ENCODE measurements at regions not wholly inside any gene's neighbourhood (a gene's known extent, or its start where the extent isn't known, plus 50 kb on each side); places are given as distances from the start of the nearest gene placed in this dataset.

DNA sequence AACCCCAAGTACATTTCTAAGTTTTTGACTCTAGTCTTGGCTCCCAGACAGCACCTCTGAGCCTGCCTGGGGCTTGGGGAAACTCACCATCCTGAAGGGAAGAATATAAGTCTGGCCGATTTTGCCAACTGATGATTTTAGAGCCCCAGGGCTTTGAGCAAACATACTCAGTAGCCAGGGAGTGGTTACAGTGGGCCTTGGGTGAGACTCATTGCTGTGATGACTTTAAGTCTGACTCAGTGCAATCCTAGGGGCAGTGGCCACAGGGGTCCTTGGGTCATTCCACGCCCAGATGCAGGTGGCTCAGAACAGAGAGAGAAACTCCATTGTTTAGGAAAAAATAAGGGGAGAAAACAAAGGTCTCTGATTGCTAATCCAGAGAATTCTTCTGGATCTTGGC is 312.0 kb upstream of the EDIL3 start:
- Mint-ChIP-seq H3K36me3 (no peaks in the 10 kb centered on the region), H3K9me3 (no peaks in the 10 kb centered on the region), H3K4me1 (no peaks in the 10 kb centered on the region), H3K27ac (no peak overlapping the region), H3K4me3 (no peak overlapping the region), H3K27me3 (no peaks in the 10 kb centered on the region)
- ATAC-seq (ENCODE audit: low read depth) (no peak), DNase-seq (no peak)
- POLR2A ChIA-PET = no interaction called here

DNA sequence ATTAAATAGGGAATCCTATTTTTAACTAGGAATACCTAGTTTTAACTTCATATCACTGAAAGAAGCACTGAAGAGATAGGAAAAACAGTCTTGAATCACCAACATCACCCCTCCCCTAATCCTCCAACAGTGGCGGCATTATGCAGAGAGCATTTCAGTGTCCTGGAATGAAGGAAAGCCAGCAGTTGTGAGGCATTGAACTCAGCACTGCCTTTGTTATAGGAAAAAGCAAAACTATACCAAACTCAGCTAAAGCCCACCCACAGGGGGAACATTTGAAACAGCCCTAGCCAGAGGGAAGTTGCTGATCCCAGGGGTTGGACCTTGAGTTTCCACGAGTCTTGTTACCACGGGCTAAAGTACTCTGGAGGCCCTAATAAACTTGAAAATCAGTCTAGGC is 310.6 kb upstream of the EDIL3 start:
- Mint-ChIP-seq H3K27ac (no peak overlapping the region), H3K9me3 (no peaks in the 10 kb centered on the region)

DNA sequence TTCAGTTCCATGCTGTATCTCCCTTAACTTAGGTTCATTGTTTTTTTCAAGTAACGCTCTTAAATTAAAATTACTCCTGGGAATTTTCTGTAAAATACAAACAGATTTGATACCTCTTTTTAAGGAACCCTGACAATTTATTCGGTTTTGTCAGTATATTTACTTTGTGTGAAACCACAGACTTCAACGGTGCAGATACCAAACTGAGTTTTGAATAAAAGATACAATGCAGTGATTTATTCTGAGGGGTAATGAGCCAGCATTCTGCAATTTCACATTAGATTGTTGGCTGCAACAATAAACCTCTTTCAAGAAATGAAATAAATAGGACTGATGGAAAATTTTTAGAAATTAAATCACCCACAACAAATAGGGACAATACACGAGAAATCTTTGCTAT is 308.6 kb upstream of the EDIL3 start:
- no peak for DNase-seq
- H3K36me3 Mint-ChIP-seq = no peaks in the 10 kb centered on the region

More for the DNA sequence above, 310.6 kb upstream of the EDIL3 start:
- H3K36me3 Mint-ChIP-seq = no peaks in the 10 kb centered on the region
- DNase-seq (no peak), ATAC-seq (ENCODE audit: low read depth) (no peak)
- H3K4me1 Mint-ChIP-seq = no peaks in the 10 kb centered on the region
- no peaks in the 10 kb centered on the region for H3K27me3 Mint-ChIP-seq
- POLR2A ChIA-PET = no interaction called here
- H3K4me3 Mint-ChIP-seq = no peak overlapping the region

DNA sequence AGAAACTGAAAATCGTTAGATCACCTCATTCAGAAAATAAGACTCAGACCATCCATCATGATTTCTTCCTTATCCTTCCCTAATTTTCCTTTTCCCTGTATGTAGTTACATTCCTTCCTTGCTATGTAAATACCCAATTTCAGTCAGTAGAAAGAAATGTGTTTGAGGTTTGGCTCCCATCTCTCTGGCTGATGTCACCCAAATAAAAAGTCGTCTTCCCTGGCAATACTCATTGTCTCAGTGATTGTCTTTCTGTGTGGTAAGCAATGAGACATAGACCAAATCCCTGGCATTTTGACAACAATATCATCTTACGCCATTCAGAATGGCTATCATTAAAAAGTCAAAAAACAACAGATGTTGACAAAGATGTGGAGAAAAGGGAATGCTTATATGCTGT is 303.9 kb upstream of the EDIL3 start:
- no peaks in the 10 kb centered on the region for H3K36me3 Mint-ChIP-seq
- DNase-seq (no peak), ATAC-seq (ENCODE audit: low read depth) (no peak)
- H3K4me3 Mint-ChIP-seq = no peak overlapping the region
- no peaks in the 10 kb centered on the region for H3K4me1 Mint-ChIP-seq
- no peak overlapping the region for H3K27ac Mint-ChIP-seq
- POLR2A ChIA-PET = no interaction called here
- H3K27me3 Mint-ChIP-seq = no peaks in the 10 kb centered on the region
- no peaks in the 10 kb centered on the region for H3K9me3 Mint-ChIP-seq

More for the DNA sequence above, 308.6 kb upstream of the EDIL3 start:
- Mint-ChIP-seq H3K27ac (no peak overlapping the region), H3K4me1 (no peaks in the 10 kb centered on the region), H3K27me3 (no peaks in the 10 kb centered on the region), H3K9me3 (no peaks in the 10 kb centered on the region), H3K4me3 (no peak overlapping the region)
- ATAC-seq (ENCODE audit: low read depth) = no peak
- POLR2A ChIA-PET = no interaction called here

DNA sequence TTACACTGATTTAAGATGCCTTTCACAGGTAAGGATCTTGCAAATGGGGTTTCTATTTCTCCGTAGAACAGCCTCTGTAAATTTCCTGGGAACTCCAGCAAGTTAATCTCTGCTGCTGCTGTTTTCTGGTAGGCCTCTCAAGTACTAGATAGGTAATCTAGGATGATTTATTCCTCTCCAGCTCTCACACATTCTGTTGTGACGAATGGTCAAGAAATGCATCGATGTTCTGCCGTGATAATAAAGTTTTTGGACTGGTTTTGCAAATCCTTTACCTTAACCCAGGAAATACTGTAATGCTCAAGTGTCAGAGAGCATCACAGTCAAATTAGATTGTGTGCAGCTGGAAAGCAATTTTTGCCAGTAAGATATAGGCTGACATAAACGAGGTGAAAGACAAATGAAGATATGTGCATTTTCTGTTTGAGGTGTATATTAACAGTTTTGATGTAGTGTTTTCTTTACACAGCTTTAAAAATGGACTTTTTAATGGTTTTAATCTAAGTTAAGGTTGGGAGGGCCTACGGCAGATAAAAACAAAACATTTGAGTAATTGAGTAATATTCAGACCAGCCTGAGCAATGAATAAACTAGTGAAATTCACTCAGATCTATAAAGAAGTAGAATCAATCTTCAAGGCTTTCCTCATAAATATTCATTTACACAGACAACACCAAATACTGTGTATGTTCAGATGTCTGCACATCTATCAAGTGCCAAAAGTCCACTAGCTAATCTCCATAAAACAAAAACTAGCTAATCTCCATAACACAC is 300.6 kb upstream of the EDIL3 start:
- no peaks in the 10 kb centered on the region for H3K36me3 Mint-ChIP-seq
- no peak for DNase-seq
- no peaks in the 10 kb centered on the region for H3K27me3 Mint-ChIP-seq
- no peaks in the 10 kb centered on the region for H3K9me3 Mint-ChIP-seq
- ATAC-seq (ENCODE audit: low read depth) = no peak
- H3K4me1 Mint-ChIP-seq = no peaks in the 10 kb centered on the region
- POLR2A ChIA-PET = no interaction called here
- no peak overlapping the region for H3K27ac Mint-ChIP-seq
- H3K4me3 Mint-ChIP-seq = no peak overlapping the region

DNA sequence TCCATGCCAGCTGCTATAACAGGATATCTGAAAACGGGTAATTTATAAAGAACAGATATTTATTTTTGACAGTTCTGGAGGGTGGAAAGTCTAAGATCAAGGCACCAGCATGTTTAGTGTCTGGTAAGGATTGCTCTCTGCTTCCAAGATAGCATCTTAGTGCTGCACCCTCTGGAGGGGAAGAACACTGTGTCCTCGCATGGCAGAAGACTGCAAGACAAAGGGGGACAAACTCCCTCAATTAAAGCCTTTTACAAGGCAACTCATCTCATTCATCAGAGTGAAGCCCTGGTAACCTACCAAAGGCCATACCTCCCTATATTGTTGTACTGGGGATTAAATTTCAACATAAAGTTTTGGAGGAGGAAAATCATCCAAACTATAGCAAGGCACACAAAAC is 298.9 kb upstream of the EDIL3 start:
- POLR2A ChIA-PET = no interaction called here
- no peaks in the 10 kb centered on the region for H3K4me1 Mint-ChIP-seq
- H3K9me3 Mint-ChIP-seq = no peaks in the 10 kb centered on the region
- no peak for DNase-seq
- H3K36me3 Mint-ChIP-seq = no peaks in the 10 kb centered on the region
- no peak overlapping the region for H3K4me3 Mint-ChIP-seq
- no peaks in the 10 kb centered on the region for H3K27me3 Mint-ChIP-seq
- no peak overlapping the region for H3K27ac Mint-ChIP-seq
- no peak for ATAC-seq (ENCODE audit: low read depth)

DNA sequence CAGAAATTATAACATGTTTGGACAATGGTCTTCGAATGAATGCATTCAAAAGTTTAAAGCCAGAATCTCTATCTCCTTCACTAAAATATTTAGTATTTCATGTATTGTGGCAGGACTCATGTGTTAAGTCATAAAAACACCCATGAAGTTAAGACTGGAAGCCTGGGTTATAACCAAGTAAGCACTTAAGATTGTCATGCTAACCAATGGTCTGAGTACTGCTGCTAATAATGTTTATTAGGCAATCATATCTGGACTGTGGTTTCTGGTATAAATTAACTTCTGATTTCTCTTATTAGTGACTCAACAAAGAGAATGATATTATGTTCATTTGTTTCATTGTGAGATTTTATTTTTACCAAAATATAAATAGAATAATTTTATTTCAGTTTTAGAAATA is 297.9 kb upstream of the EDIL3 start:
- H3K36me3 Mint-ChIP-seq = no peaks in the 10 kb centered on the region
- H3K4me1 Mint-ChIP-seq = no peaks in the 10 kb centered on the region
- POLR2A ChIA-PET = no interaction called here
- H3K9me3 Mint-ChIP-seq = no peaks in the 10 kb centered on the region
- no peak overlapping the region for H3K4me3 Mint-ChIP-seq
- no peak overlapping the region for H3K27ac Mint-ChIP-seq
- no peaks in the 10 kb centered on the region for H3K27me3 Mint-ChIP-seq
- no peak for DNase-seq
- no peak for ATAC-seq (ENCODE audit: low read depth)

DNA sequence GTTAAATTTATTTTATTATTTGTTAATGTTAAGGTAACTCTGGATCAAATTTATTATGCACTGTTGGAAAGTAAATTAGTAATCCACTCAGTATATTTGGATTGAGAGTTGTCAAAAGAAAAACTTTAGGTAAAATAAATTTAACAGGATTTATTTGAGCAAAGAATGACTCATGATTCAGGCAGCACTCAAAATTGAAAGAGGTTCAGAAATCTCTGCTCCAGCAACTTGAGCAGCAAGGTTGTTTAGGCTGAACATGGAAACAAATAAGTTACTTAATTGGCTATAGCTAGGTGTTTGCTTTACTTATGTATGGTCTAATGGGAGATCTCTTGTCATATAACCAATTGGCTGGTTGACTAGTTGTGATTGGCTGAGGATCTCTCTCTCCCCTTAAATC is 296.2 kb upstream of the EDIL3 start:
- H3K27ac Mint-ChIP-seq = no peak overlapping the region

DNA sequence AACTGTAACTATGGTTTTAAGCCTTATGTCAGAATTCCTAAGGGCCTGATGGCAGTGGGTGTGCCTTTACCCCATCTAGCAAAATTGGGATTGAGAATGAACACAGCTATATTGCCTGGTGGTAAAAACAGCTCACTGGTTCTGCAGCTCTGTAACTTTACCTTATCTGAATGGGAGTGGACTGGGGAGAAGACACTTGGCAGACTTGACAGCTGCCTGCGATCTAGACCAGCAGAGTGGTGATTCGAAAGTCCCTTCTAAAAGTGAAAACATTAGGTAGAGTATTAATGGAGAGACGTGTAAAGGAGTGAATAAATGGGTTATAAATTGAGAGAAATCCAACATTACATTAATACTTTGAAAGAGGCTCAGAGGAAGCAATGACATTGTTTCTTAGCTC is 289.1 kb upstream of the EDIL3 start:
- POLR2A ChIA-PET = no interaction called here

More for the DNA sequence above, 296.2 kb upstream of the EDIL3 start:
- no peak overlapping the region for H3K4me3 Mint-ChIP-seq
- POLR2A ChIA-PET = no interaction called here
- no peaks in the 10 kb centered on the region for H3K9me3 Mint-ChIP-seq
- no peaks in the 10 kb centered on the region for H3K36me3 Mint-ChIP-seq
- DNase-seq = no peak
- no peaks in the 10 kb centered on the region for H3K27me3 Mint-ChIP-seq
- ATAC-seq (ENCODE audit: low read depth) = no peak
- H3K4me1 Mint-ChIP-seq = no peaks in the 10 kb centered on the region

DNA sequence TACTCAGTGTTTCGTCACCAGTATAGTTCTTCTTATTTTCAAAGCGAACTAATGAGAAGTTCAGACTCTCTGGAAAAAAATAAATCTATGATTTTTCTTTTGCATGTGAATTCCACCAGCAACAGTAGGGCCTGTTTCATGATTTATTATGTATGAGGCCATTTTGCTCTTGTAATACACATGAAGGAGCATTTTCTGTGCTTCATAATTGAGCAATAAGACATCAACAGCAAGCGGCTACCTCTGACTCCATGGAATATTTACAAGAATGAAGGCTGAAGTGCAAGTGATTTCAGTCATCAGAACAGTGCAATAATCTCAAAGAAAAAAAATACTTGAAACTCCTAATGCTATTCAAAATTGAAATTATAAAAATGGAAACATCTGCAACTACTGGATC is 282.9 kb upstream of the EDIL3 start:
- POLR2A ChIA-PET = no interaction called here
- Mint-ChIP-seq H3K9me3 (peaks cover 8% of the 10 kb centered on the region), H3K4me3 (no peak overlapping the region), H3K27me3 (no peaks in the 10 kb centered on the region), H3K27ac (no peak overlapping the region), H3K36me3 (no peaks in the 10 kb centered on the region), H3K4me1 (peaks cover 1% of the 10 kb centered on the region)
- DNase-seq (no peak), ATAC-seq (ENCODE audit: low read depth) (no peak)

More for the DNA sequence above, 289.1 kb upstream of the EDIL3 start:
- no peak overlapping the region for H3K27ac Mint-ChIP-seq
- no peaks in the 10 kb centered on the region for H3K36me3 Mint-ChIP-seq
- no peaks in the 10 kb centered on the region for H3K4me1 Mint-ChIP-seq
- DNase-seq (no peak), ATAC-seq (ENCODE audit: low read depth) (no peak)
- no peak overlapping the region for H3K4me3 Mint-ChIP-seq
- H3K9me3 Mint-ChIP-seq = peaks cover 8% of the 10 kb centered on the region
- no peaks in the 10 kb centered on the region for H3K27me3 Mint-ChIP-seq

DNA sequence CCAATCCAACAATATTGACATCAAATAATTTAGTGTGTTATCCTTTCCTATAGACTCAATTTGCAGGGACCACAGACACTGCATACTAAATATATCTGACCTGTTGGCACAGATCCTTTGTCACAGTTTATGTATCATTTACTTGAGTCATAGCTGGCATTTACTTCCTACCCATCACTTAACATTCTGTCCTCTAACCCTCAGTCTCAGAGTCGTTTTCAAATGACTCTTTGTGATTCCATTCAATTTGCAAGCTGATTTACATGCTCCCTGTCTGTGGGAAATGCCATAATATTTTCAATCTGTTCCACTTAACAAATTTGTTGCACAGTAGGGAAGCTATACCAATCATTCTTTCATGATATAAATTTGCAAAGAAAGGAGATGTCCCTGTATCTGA is 265.7 kb upstream of the EDIL3 start:
- DNase-seq (no peak), ATAC-seq (ENCODE audit: low read depth) (no peak)
- H3K36me3 Mint-ChIP-seq = no peaks in the 10 kb centered on the region
- no peak overlapping the region for H3K27ac Mint-ChIP-seq
- H3K27me3 Mint-ChIP-seq = no peaks in the 10 kb centered on the region
- POLR2A ChIA-PET = no interaction called here
- no peaks in the 10 kb centered on the region for H3K4me1 Mint-ChIP-seq
- no peak overlapping the region for H3K4me3 Mint-ChIP-seq
- H3K9me3 Mint-ChIP-seq = no peaks in the 10 kb centered on the region

DNA sequence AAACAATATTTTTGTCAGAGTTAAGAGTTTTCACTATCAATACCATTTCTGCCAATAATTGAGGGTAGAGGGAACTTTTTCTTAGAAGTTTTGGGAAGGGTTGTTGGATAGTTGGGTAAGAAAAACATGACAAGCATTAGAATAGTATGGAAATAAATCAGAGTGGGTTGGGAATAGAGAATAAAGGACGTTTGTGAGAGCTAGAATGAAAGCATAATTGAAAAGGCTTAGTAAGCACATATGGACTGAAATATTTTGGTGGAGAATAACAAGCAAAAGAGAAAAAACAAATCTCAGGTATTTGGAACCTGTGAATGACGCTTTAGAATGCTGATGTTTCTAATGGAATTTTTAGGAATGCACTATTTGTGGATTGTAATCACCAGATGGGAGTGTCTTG is 262.9 kb upstream of the EDIL3 start:
- Mint-ChIP-seq H3K4me1 (no peaks in the 10 kb centered on the region), H3K27ac (no peak overlapping the region), H3K36me3 (no peaks in the 10 kb centered on the region), H3K4me3 (no peak overlapping the region), H3K9me3 (no peaks in the 10 kb centered on the region), H3K27me3 (no peaks in the 10 kb centered on the region)
- ATAC-seq (ENCODE audit: low read depth) = no peak
- POLR2A ChIA-PET = no interaction called here
- no peak for DNase-seq

DNA sequence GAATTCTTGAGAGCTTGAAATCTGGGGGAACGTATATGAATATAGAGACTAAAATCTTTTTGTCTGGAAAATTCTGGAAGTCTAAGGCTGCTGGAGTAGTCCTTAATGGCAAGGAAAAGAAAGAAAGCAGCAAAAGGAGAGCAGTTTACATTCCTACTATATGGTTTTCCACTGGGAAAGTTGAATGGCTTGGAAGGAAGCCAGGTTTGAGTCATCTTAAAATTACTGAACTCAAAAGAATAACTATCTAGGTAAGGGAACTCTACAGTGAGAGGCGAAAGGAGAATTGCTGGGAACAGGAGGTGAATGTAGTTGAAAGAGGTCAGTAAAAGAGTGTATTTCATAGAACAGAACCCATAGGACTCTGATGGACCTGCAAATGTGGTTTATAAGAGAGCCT is 258.1 kb upstream of the EDIL3 start:
- ATAC-seq (ENCODE audit: low read depth) = no peak
- Mint-ChIP-seq H3K36me3 (no peaks in the 10 kb centered on the region), H3K4me1 (no peaks in the 10 kb centered on the region), H3K27ac (no peak overlapping the region), H3K27me3 (no peaks in the 10 kb centered on the region), H3K4me3 (no peak overlapping the region), H3K9me3 (no peaks in the 10 kb centered on the region)
- POLR2A ChIA-PET = no interaction called here
- DNase-seq = no peak

DNA sequence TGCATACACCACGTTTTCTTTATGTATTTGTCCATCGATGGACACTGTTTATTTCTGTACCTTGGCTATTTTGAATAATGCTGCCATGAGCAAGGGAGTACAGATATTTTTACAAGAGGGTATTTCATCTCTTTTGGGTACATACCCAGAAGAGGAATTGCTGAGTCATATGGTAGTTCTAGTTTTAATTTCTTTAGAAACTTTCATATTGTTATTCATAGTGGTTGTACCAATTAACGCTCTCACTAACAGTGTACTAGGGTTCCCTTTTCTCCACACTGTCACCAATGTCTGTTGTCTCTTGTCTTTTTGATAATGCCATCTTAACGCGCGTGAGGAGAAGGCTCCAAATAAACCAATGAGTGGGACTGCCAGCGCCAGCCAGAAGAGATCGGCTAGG is 257.6 kb upstream of the EDIL3 start:
- no peak for DNase-seq
- no peaks in the 10 kb centered on the region for H3K36me3 Mint-ChIP-seq
- H3K27ac Mint-ChIP-seq = no peak overlapping the region
- H3K27me3 Mint-ChIP-seq = no peaks in the 10 kb centered on the region
- H3K9me3 Mint-ChIP-seq = no peaks in the 10 kb centered on the region
- H3K4me1 Mint-ChIP-seq = no peaks in the 10 kb centered on the region
- no peak overlapping the region for H3K4me3 Mint-ChIP-seq
- POLR2A ChIA-PET = no interaction called here
- no peak for ATAC-seq (ENCODE audit: low read depth)
